Osteoblast (primary cell): ENCODE measurements at regions not wholly inside any gene's neighbourhood (a gene's known extent, or its start where the extent isn't known, plus 50 kb on each side); places are given as distances from the start of the nearest gene placed in this dataset.
"Not testable (repeated sequence)": the region's sequence is repeated elsewhere in the genome, so short reads cannot be mapped to it uniquely, and the experiment has no call there.

ENCODE experiments used
- DNase-seq: peaks from one replicate; pipeline ENCODE4 v3.0.0; 2011; ENCODE audit warnings: low spot score, mixed read lengths; ENCODE audit not compliant: insufficient read length; ENCODE audit errors: missing footprints
- H2AFZ ChIP-seq: 2 replicates; pipeline ENCODE4 v1.6.0; 2011; ENCODE audit warnings: mild to moderate bottlenecking, low read length
- H3K27ac ChIP-seq: 2 replicates; pipeline ENCODE4 v1.5.1; 2011; ENCODE audit warnings: mild to moderate bottlenecking, low read depth, low read length, moderate library complexity
- H3K27me3 ChIP-seq: 2 replicates; pipeline ENCODE4 v1.6.0; 2012; ENCODE audit warnings: mild to moderate bottlenecking, control low read depth, inconsistent platforms, low read length, moderate library complexity; ENCODE audit not compliant: insufficient read depth
- H3K36me3 ChIP-seq: 2 replicates; pipeline ENCODE4 v1.5.1; 2011; ENCODE audit warnings: mild to moderate bottlenecking, low read length, control low read depth, moderate library complexity; ENCODE audit not compliant: insufficient read depth
- H3K4me1 ChIP-seq: 2 replicates; pipeline ENCODE4 v1.5.1; 2011; ENCODE audit warnings: mild to moderate bottlenecking, low read length, control low read depth, moderate library complexity; ENCODE audit not compliant: insufficient read depth
- H3K4me2 ChIP-seq: 2 replicates; pipeline ENCODE4 v1.6.0; 2011; ENCODE audit warnings: mild to moderate bottlenecking, low read length; ENCODE audit not compliant: insufficient read depth
- H3K4me3 ChIP-seq: fragments of 200-600 bp; sonication (generic); 3 replicates; pipeline ENCODE4 v1.5.1; 2012; ENCODE audit warnings: mild to moderate bottlenecking, low read length, inconsistent platforms; ENCODE audit not compliant: insufficient read depth
- H3K79me2 ChIP-seq: 2 replicates; pipeline ENCODE4 v1.6.0; 2012; ENCODE audit warnings: mild to moderate bottlenecking, low read length, control low read depth, inconsistent platforms; ENCODE audit not compliant: insufficient read depth
- H3K9me3 ChIP-seq: 2 replicates; pipeline ENCODE4 v1.5.1; 2011; ENCODE audit warnings: low read depth, low read length, control low read depth
- H4K20me1 ChIP-seq: 2 replicates; pipeline ENCODE4 v1.6.0; 2012; ENCODE audit warnings: mild to moderate bottlenecking, low read length, control low read depth; ENCODE audit not compliant: insufficient read depth
- CTCF ChIP-seq: IDR thresholded peaks from 2 replicates; pipeline ENCODE4 v1.5.1; 2011; ENCODE audit warnings: mild to moderate bottlenecking, low read depth, low read length, moderate library complexity; ENCODE audit errors: extremely low read depth

DNA sequence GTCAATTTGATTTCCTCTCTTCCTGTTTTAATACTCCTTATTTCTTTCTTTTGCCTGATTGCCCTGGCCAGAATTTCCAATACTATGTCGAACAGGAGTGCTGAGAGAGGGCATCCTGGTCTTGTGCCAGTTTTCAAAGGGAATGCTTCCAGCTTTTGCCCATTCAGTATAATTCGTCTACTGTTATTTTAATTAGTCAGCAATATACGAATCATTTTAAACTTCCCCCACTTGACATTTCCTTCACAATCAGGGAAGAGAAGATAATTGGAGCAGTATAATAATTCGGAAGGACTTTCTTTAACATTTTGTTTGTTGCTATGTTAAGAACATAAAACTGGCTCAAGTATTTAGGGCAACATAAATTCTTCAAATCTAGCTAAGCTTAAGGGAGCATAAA, 860.3 kb upstream of the SLC35B3 start:
- H3K27me3 ChIP-seq: no peaks in the 10 kb centered on the region
- H3K36me3 ChIP-seq: no peaks in the 10 kb centered on the region
- no peak overlapping the region for H3K4me3 ChIP-seq
- no peak overlapping the region for H2AFZ ChIP-seq
- no peaks in the 10 kb centered on the region for H3K9me3 ChIP-seq
- H3K27ac ChIP-seq: no peak overlapping the region
- H3K4me2 ChIP-seq: no peak overlapping the region
- no peak for DNase-seq
- no peaks in the 10 kb centered on the region for H3K4me1 ChIP-seq
- no peaks in the 10 kb centered on the region for H4K20me1 ChIP-seq
- no peak for TF ChIP-seq CTCF
- no peaks in the 10 kb centered on the region for H3K79me2 ChIP-seq

DNA sequence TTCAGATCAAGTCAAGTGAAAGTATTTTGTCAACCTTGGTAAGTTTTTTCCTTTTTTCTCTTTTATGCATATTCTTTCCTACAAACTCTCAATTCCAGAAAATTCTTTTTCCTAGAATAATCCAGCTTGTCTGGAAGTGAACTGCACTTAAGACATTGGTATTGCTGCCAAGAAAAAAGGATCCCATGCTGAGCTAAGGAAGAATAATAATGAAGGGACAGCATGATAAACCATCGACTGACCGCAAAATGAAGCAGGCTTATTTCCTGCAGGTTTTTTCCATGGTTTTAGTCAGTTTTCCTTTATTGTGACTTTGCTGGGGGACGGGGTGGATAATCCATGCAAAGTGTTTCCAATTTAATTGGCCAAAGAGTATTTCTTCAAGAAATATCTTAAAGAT, 857.6 kb upstream of the SLC35B3 start:
- no peak for DNase-seq
- TF ChIP-seq CTCF: no peak
- Histone ChIP-seq H3K4me3 (no peak overlapping the region), H2AFZ (no peak overlapping the region), H3K79me2 (no peaks in the 10 kb centered on the region), H3K27me3 (no peaks in the 10 kb centered on the region), H3K36me3 (no peaks in the 10 kb centered on the region), H3K9me3 (no peaks in the 10 kb centered on the region), H4K20me1 (no peaks in the 10 kb centered on the region), H3K4me1 (no peaks in the 10 kb centered on the region), H3K4me2 (no peak overlapping the region), H3K27ac (no peak overlapping the region)

- not testable (repeated sequence) for H3K4me3 ChIP-seq, H4K20me1 ChIP-seq, H3K79me2 ChIP-seq, H3K27me3 ChIP-seq, H2AFZ ChIP-seq, H3K9me3 ChIP-seq, H3K4me2 ChIP-seq, H3K36me3 ChIP-seq, H3K27ac ChIP-seq, H3K4me1 ChIP-seq, DNase-seq
Measured at GRCh38 chr6:9290342-9290741, 855.0 kb upstream of the SLC35B3 start.

- TF ChIP-seq CTCF: no peak
- H3K4me2 ChIP-seq: no peak overlapping the region
- no peak overlapping the region for H3K4me3 ChIP-seq
- H3K27ac ChIP-seq: no peak overlapping the region
- DNase-seq: no peak
- H3K27me3 ChIP-seq: no peaks in the 10 kb centered on the region
- H3K36me3 ChIP-seq: no peaks in the 10 kb centered on the region
- H3K79me2 ChIP-seq: no peaks in the 10 kb centered on the region
- peaks cover 2% of the 10 kb centered on the region for H3K9me3 ChIP-seq
- H4K20me1 ChIP-seq: no peaks in the 10 kb centered on the region
- no peak overlapping the region for H2AFZ ChIP-seq
- no peaks in the 10 kb centered on the region for H3K4me1 ChIP-seq
Measured at GRCh38 chr6:9272671-9273070, 837.3 kb upstream of the SLC35B3 start.

GRCh38 chr6:9266741-9267140, 831.4 kb upstream of the SLC35B3 start:
- Histone ChIP-seq H4K20me1 (no peaks in the 10 kb centered on the region), H2AFZ (no peak overlapping the region), H3K4me3 (no peak overlapping the region), H3K79me2 (no peaks in the 10 kb centered on the region), H3K27ac (no peak overlapping the region), H3K27me3 (no peaks in the 10 kb centered on the region), H3K4me2 (no peak overlapping the region), H3K36me3 (no peaks in the 10 kb centered on the region), H3K4me1 (no peaks in the 10 kb centered on the region), H3K9me3 (no peaks in the 10 kb centered on the region)
- no peak for DNase-seq
- no peak for TF ChIP-seq CTCF
